Upper lobe of left lung (tissue), 6 donors: ENCODE measurements at regions not wholly inside any gene's neighbourhood (a gene's known extent, or its start where the extent isn't known, plus 50 kb on each side); places are given as distances from the start of the nearest gene placed in this dataset.
"Not testable (repeated sequence)": the region's sequence is repeated elsewhere in the genome, so short reads cannot be mapped to it uniquely, and the experiment has no call there.

Experiments used
- ATAC-seq, 2 donors: fragments of 200-7000 bp; cut with Tn5 transposase; one replicate each; pipeline ENCODE4 v1.9.1; 2022; ENCODE audit warnings: mild to moderate bottlenecking in 2 of 2, moderate library complexity in 2 of 2; ENCODE audit not compliant: low FRiP score in 2 of 2
- DNase-seq, 2 donors: peaks; one replicate each; pipeline ENCODE4 v3.0.0-alpha.2; 2019 to 2020
- H3K27ac ChIP-seq, 4 donors: fragments of 200-600 bp; sonication (generic); one replicate each; pipeline ENCODE4 v1.5.1; 2016 to 2019
- H3K27me3 ChIP-seq, 4 donors: fragments of 200-600 bp; sonication (generic); one replicate each; pipeline ENCODE4 v1.5.1; 2017 to 2019
- H3K36me3 ChIP-seq, 4 donors: fragments of 200-600 bp; sonication (generic); one replicate each; pipeline ENCODE4 v1.5.1; 2016 to 2019
- H3K4me1 ChIP-seq, 4 donors: fragments of 200-600 bp; sonication (generic); one replicate each; pipeline ENCODE4 v1.5.1; 2018 to 2019
- H3K4me3 ChIP-seq, 4 donors: fragments of 200-600 bp; sonication (generic); one replicate each; pipeline ENCODE4 v1.5.1; 2017 to 2019; ENCODE audit warnings: mild to moderate bottlenecking in 2 of 4, moderate library complexity in 1 of 4
- H3K9me3 ChIP-seq, 4 donors: fragments of 200-600 bp; sonication (generic); one replicate each; pipeline ENCODE4 v1.5.1; 2018 to 2019
- EP300 ChIP-seq, 4 donors: sonication (generic); formaldehyde crosslinking; IDR thresholded peaks; one replicate each; pipeline ENCODE4 v1.5.1; 2017; ENCODE audit warnings: antibody characterized with exemption in 4 of 4, control low read depth in 2 of 4
- POLR2A ChIP-seq, 4 donors: fragments of 450-650 bp; IDR thresholded peaks; one replicate each; pipeline ENCODE4 v1.5.1; 2016 to 2017; ENCODE audit warnings: antibody characterized with exemption in 4 of 4, mild to moderate bottlenecking in 2 of 4
- POLR2AphosphoS5 ChIP-seq, 2 donors: sonication (generic); formaldehyde crosslinking; IDR thresholded peaks; one replicate each; pipeline ENCODE4 v1.5.1; 2017; ENCODE audit warnings: antibody characterized with exemption in 2 of 2
- WGBS, 2 donors: methylation state at CpG; one replicate each; pipeline ENCODE4 v1.1.5; 2017 to 2018; 5-methylcytosine and 5-hydroxymethylcytosine counted together
- TF ChIP-seq, protein P1 (sequence below), 6 experiments: fragments of 450-650 bp in 4 of 6; fragments of 200-600 bp in 2 of 6; sonication (generic) in 2 of 6; IDR thresholded peaks; one replicate each; pipeline ENCODE4 v1.5.1; 2016 to 2019; ENCODE audit warnings: antibody characterized with exemption in 6 of 6
- donor health status: DM: no; HTN: no; CAD: no; lungs with moderate emphysema.
- donor health status: DM: no; HTN: yes; CAD: no; lungs with severe emphysema.

DNA sequence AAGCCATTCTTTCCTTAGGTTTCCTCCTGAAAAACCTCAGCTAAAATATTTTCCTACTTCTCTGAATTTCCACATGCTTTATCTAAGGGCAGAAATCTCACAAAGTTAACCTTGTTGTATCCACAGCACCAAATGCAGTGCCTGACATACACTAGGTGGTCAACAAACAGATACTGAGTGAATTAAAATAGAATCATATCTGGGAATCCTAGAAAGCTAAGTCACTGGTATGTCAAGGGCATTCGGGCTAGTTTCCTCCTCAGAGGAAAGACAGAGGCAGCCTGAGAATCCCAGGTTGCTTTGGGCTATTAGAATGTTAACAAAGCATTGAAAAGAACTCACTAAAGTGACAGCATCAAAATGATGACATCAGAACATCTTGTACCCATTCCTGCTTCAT, 132.7 kb upstream of the F13A1 start:
- DNase-seq (no peak), ATAC-seq (no peak)
- Histone ChIP-seq H3K4me3 (no peak overlapping the region), H3K27me3 (no peaks in the 10 kb centered on the region), H3K9me3 (no peaks in the 10 kb centered on the region), H3K4me1 (no peaks in the 10 kb centered on the region), H3K27ac (no peak overlapping the region), H3K36me3 (no peaks in the 10 kb centered on the region)
- 71 to 76% methylated on average over 1 of the region's 1 CpG for WGBS, 2 donors
- TF ChIP-seq, protein P1, sequence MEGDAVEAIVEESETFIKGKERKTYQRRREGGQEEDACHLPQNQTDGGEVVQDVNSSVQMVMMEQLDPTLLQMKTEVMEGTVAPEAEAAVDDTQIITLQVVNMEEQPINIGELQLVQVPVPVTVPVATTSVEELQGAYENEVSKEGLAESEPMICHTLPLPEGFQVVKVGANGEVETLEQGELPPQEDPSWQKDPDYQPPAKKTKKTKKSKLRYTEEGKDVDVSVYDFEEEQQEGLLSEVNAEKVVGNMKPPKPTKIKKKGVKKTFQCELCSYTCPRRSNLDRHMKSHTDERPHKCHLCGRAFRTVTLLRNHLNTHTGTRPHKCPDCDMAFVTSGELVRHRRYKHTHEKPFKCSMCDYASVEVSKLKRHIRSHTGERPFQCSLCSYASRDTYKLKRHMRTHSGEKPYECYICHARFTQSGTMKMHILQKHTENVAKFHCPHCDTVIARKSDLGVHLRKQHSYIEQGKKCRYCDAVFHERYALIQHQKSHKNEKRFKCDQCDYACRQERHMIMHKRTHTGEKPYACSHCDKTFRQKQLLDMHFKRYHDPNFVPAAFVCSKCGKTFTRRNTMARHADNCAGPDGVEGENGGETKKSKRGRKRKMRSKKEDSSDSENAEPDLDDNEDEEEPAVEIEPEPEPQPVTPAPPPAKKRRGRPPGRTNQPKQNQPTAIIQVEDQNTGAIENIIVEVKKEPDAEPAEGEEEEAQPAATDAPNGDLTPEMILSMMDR (IDR thresholded peaks at IDR 0.05), result no peak
- TF ChIP-seq POLR2A (IDR thresholded peaks at IDR 0.05) (no peak), EP300 (IDR thresholded peaks at IDR 0.05) (no peak)

DNA sequence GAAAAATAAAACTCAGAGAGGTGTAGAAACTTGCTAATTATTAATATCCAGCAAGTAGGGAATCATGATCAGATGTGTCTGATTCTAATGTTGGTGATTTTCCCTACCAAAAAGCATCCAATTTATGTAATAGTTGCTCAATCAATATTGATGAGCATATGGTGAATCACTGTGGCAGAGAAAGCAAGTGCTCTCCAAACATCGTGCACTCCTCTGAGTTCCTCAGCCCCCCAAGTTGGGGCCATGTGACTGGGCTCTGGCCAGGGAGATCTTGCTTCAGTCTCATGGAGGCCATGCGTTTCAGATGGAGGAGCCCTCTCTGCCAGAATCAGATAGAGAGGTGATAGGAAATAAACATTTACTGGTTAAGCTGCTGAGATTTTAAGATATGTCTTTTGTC, 133.2 kb upstream of the LY86 start:
- TF ChIP-seq, protein P1 (IDR thresholded peaks at IDR 0.05), result no peak
- TF ChIP-seq POLR2A (IDR thresholded peaks at IDR 0.05) (no peak), EP300 (IDR thresholded peaks at IDR 0.05) (no peak), POLR2AphosphoS5 (IDR thresholded peaks at IDR 0.05) (no peak)
- Histone ChIP-seq H3K27me3 (no peaks in the 10 kb centered on the region), H3K27ac (no peak overlapping the region), H3K9me3 (peaks cover 0 to 2% (median 0%) of the 10 kb centered on the region in 4 donors), H3K4me1 (no peaks in the 10 kb centered on the region), H3K36me3 (no peaks in the 10 kb centered on the region), H3K4me3 (no peak overlapping the region)
- DNase-seq (no peak), ATAC-seq (no peak)
- WGBS, 2 donors, result 69 to 73% methylated on average over 2 of the region's 2 CpGs

DNA sequence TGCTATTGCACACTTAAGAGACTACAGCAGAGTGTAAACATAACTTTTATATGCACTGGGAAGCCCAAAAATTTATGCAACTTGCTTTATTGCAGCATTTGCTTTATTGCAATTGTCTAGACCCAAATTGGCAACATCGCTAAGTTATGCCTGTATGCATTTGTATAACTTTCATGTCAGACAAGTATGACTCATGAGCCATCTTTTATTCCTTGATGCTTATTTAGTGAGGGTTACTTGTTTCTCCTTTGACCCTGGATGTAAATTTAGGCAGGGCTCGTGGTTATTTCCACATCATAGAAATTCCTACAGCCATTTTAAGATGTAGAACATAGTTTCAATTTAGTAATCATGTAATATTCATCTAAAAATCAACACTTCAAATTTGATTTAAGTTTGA, 130.3 kb upstream of the LY86 start:
- WGBS, 2 donors, result 76 to 78% methylated on average over 2 of the region's 2 CpGs

DNA sequence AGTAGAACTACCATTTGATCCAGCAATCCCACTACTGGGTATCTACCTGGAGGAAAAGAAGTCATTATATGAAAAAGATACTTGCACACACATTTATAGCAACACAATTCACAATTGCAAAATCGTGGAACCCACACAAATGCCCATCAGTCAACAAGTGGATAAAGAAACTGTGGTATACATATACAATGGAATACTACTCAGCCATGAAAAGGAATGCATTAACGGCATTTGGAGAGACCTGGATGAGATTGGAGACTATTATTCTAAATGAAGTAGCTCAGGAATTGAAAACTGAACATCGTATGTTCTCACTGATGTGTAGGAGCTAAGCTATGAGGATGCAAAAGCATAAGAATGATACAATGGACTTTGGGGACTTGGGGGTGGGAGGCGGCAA, 128.6 kb upstream of the LY86 start:
- H3K4me3 ChIP-seq, H3K27ac ChIP-seq, H3K27me3 ChIP-seq, H3K36me3 ChIP-seq, H3K4me1 ChIP-seq, DNase-seq, H3K9me3 ChIP-seq, ATAC-seq: not testable (repeated sequence)
- 82 to 83% methylated on average over 4 of the region's 4 CpGs for WGBS, 2 donors

More for the DNA sequence above, 130.3 kb upstream of the LY86 start:
- ATAC-seq, result no peak
- Histone ChIP-seq H3K36me3 (no peaks in the 10 kb centered on the region), H3K27me3 (no peaks in the 10 kb centered on the region), H3K4me1 (no peaks in the 10 kb centered on the region), H3K4me3 (no peak overlapping the region), H3K9me3 (peaks cover 0 to 2% (median 0%) of the 10 kb centered on the region in 4 donors), H3K27ac (no peak overlapping the region)
- no peak for DNase-seq
- TF ChIP-seq POLR2A (IDR thresholded peaks at IDR 0.05), result no peak
- no peak for TF ChIP-seq EP300 (IDR thresholded peaks at IDR 0.05)
- TF ChIP-seq, protein P1 (IDR thresholded peaks at IDR 0.05), result no peak
- TF ChIP-seq POLR2AphosphoS5 (IDR thresholded peaks at IDR 0.05), result no peak

DNA sequence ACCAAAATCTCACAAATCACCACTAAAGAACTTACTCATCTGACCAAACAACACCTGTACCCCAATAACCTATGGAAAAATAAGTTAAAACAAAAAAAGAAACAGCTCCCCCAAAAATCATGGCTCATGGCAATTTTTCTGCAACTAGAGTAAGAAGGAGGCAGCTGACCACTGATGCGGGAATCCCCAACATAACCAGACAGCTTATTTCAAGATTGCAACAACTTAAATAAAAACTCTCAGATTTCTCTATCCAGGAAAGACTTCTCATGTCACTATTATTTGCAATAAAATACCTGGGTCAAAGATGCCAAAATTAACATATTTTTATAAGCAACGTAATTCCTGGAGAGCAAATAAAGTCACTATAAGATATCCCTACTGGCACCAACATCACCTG, 128.1 kb upstream of the LY86 start:
- H3K9me3 ChIP-seq, result peaks cover 0 to 2% (median 0%) of the 10 kb centered on the region in 4 donors
- 87 to 97% methylated on average over 2 of the region's 2 CpGs for WGBS, 2 donors
- ATAC-seq (no peak), DNase-seq (no peak)
- no peak overlapping the region for H3K27ac ChIP-seq
- no peaks in the 10 kb centered on the region for H3K27me3 ChIP-seq
- H3K36me3 ChIP-seq, result no peaks in the 10 kb centered on the region
- TF ChIP-seq EP300 (IDR thresholded peaks at IDR 0.05) (no peak), POLR2A (IDR thresholded peaks at IDR 0.05) (no peak), POLR2AphosphoS5 (IDR thresholded peaks at IDR 0.05) (no peak)
- TF ChIP-seq, protein P1 (IDR thresholded peaks at IDR 0.05), result no peak
- H3K4me1 ChIP-seq, result no peaks in the 10 kb centered on the region
- no peak overlapping the region for H3K4me3 ChIP-seq
